Fibroblast of skin of right quadriceps (primary cell): ENCODE measurements at regions not wholly inside any gene's neighbourhood (a gene's known extent, or its start where the extent isn't known, plus 50 kb on each side); places are given as distances from the start of the nearest gene placed in this dataset.
"Not testable (repeated sequence)": the region's sequence is repeated elsewhere in the genome, so short reads cannot be mapped to it uniquely, and the experiment has no call there.

ENCODE experiments used
- DNase-seq: peaks from one replicate; pipeline ENCODE4 v3.0.0-alpha.2; 2013

DNA sequence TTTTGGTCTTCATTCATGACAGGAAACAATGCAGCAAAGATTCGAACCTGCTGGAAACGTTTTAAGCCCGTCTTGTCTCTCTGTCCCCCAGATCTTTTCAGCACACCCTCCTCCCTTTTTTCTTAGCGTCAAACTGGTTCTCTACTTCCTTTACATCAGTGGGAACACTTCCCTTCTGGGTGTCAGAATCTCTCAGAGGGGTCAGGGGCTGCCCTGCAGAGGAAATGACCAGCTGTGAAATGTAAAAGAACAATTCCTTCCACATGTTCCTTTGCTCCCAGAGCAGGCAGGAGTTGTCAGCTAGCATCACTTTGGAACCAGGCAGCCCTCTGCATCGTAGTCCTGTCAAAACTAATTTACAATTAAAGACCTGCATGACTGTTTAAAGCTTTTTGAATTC lies 619.0 kb downstream of the TFAP2A start:
- no peak for DNase-seq

GRCh38 chr6:9789201-9789600 lies 625.7 kb downstream of the TFAP2A start:
- no peak for DNase-seq

DNA sequence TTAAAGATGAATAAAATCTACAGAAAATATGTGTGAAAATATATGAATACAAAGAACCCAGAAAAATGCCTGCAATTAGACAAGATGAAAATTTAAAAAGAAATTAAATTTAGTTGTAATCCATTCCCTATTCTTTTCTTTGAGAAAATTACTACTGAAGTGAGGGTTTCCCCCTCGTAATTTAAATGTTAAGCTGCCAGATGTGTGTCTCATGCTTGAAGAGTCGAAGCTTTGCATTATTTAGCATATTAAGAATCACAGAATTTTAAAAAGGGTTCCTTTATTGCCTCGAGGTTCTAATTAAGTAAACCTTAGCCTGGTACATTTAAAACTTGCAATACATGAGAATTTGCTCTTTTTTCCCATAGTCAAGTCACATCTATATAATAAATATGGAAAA lies 630.1 kb downstream of the TFAP2A start:
- no peak for DNase-seq

DNA sequence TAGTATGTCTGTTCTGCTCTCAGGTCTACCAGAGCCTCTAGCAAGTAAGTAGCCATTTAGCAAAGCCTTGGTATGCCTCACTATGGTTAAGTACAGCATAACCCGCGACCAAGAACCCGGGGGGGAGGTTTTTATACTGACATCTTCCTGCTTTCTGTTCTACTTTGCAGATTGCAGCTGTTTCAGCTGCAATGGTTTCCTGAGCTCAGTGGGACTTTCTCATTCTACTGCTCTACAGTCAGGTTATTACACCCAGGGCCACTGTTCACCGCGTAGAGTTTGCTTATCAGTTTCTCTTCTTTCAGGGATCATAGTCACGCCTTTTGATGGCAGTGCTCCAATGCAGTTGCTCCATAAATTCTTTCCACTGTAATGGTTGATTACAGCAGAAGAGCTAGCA lies 631.3 kb downstream of the TFAP2A start:
- no peak for DNase-seq

DNA sequence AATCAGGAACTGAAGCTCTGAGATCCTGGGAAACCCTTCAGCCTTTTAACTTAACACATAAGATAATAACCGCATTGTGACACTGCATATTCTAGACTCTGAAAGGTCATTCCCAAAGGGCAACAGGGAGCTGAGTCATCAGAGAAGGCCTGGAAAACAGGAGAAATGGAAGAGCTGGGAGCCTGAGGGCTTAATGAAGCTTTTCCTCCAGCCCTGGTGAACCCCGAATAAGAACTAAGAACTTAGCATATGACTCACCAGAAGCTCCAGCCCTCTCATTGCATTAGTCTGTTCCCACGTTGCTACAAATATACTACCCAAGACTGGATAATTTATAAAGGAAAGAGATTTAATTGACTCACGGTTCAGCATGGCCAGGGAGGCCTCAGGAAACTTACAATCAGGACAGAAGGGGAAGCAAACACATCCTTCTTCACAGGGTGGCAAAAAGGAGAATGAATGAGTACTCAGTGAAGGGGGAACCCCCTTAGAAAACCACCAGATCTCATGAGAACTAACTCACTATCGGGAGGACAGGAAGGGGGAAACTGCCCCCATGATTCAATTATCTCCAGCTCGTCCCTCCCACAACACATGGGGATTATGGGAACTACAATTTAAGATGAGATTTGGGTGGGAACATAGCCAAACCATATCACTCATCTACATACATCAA lies 648.5 kb downstream of the TFAP2A start:
- DNase-seq: peak; percentile 27

DNA sequence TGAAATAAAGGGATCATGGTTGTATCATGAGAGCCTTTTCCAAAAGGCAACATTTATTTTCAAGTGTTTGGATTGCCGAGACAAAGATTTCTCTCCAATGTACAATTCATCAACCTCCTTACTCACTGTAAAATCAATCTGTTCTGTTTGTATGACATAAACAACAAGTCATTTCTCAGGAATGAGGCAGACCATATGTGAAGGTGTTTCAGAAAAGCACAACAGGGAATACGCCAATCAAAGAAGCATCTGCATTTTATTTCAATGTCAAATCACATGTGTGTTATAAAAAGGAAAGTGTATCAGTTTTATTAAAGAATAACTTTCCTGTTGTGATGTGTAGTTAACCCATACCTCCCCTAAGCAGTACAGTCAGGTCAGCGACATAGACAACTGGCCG lies 653.7 kb downstream of the TFAP2A start:
- no peak for DNase-seq

DNA sequence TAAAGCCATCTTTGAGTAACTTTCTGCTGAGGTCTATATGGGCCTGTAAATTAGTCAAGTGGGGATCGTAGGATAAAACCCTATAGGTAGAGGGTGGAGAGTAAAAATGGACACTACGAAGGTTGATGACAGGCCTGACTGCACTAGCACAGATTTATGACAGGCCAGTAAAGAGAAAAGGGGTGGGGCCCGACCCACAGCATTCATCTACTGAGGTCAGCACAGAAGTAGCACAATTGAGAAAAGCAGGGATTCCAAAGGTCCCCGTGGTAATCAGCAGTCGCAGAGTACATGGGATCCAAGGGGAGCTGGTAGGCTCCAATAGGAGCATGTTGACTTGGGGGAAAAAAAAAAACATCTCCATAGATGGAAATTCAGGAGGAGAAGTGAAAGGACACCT lies 660.4 kb downstream of the TFAP2A start:
- no peak for DNase-seq

GRCh38 chr6:9745966-9746365 lies 668.9 kb downstream of the TFAP2A start:
- DNase-seq: no peak

GRCh38 chr6:9745476-9745875 lies 669.4 kb downstream of the TFAP2A start:
- no peak for DNase-seq

- DNase-seq: no peak
Measured at GRCh38 chr6:9744119-9744518, 670.8 kb downstream of the TFAP2A start.

GRCh38 chr6:9732056-9732455 lies 682.8 kb downstream of the TFAP2A start:
- DNase-seq: no peak

GRCh38 chr6:9725776-9726175 lies 689.1 kb downstream of the TFAP2A start:
- DNase-seq: not testable (repeated sequence)

DNA sequence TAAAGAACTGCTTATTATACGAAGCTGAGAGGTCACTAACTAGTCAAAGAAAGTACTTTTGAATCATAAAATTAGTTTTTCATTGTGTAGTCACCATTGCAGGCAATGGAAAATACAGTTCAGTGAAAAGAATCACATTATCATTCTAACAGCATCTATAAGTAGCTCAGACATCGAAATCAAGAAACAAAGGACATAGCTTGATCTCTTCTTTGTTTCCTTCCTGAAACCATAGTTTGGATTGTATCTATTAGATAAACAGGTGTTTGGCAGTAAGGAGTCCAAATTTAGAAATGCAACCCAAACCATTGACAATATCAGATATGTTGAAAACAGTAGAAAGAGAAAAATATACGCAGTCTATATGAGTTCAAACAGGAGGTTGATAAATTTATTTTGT lies 697.3 kb downstream of the TFAP2A start:
- no peak for DNase-seq

DNA sequence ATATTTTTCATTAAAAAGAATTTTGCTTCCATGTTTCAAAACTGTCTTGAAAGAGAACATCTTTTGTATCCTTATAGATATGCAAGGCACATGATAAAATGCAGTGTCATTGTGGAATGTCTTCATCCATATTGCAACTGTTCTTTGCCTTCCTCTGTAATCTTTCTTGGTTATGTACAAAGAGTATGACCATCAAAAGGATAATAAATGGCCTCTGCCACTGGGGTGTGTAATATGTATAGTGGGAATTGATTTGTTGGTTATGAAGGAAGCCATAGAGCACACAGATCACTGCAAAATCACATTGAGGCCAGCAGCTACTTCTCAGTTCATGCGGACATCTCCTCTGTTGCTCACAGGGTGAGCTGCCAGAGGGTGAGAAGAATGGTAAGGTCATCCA lies 703.5 kb downstream of the TFAP2A start:
- no peak for DNase-seq

DNA sequence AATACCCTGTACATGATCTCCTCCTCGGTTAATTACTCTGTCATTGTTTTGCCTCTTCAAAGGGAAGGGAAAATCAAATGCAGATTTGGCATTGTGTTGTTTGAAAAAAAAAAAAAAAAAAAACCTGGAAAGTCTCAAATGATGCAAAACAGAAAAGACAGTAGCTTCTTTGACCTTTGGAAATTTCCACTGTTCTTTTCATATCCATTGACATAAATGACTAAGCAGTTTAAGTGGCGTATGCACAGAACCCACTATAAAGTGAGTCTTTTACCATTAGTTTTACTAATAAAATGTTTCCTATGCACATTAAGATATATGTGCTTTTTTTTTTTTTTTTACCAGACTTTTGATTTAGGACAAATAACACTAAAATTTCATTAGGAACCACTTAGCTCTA lies 704.3 kb downstream of the TFAP2A start:
- no peak for DNase-seq

GRCh38 chr6:9708600-9708999 lies 706.3 kb downstream of the TFAP2A start:
- DNase-seq: no peak

DNA sequence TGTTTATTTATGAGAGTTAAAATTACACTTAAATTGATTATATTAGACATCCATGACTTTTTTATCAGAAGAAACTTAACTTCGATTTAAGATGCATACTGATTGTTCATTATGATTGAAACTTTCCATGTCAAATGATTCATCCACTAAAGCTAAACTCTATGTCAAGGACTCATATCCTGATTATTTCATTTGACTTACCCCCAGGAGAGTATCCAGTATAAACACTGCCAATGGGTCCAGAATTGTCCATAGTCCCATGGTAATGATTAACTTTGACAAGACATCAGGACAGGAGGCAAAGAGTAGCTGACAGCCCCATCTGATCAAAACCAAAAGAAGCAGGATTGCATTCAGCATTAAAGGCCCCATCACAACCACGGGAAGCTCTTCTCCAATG lies 709.9 kb downstream of the TFAP2A start:
- no peak for DNase-seq

- DNase-seq: no peak
Measured at GRCh38 chr6:9702914-9703313, 712.0 kb downstream of the TFAP2A start.

DNA sequence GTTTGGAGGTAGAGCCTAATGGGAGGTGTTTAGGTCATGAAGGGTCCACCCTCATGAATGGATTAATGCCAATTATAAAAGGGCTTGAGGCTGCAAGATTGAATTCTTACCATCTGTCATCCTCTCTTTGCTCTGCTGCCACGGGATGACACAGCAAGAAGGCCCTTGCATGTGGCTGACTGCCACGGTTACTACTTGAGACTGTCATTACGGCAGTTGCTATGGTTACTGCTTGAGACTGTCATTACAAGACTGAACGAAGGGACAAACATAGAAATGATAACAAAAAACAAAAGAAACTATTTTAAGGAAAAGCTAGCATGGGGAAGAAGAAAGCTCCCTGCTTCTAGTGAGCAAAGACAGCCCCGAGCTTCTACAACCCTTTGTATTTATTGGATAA lies 715.0 kb downstream of the TFAP2A start:
- DNase-seq: no peak

DNA sequence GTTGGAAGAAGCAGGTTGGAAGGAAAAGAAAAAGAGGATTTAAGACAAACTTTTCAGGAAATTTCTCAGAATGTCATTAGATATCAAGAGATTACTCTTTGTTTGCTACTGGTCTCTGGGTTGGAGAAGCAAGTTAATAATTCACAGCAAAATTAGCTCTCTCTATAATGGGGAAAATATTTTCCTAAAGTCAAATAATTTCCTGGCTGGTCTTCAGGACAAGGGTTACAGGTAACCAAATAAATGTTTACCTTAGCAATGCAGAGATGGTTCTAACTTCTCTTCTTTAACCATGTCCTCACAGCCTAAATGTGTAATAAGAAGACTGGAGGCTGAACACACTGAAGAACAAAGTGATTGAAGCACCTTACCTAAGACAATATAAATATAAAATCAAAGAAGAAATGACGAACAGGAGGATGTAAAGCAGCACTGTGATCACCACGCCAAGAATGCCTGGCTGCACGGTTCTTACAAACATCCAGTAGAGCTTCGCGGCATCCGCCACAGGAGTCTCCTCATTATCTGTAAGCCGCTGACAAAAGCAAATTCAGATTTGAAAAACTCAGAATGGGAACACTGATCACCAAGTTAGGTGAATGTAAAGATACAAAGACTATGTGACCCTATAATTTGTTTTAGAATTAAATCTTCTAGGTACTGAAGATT lies 717.5 kb downstream of the TFAP2A start:
- no peak for DNase-seq

DNA sequence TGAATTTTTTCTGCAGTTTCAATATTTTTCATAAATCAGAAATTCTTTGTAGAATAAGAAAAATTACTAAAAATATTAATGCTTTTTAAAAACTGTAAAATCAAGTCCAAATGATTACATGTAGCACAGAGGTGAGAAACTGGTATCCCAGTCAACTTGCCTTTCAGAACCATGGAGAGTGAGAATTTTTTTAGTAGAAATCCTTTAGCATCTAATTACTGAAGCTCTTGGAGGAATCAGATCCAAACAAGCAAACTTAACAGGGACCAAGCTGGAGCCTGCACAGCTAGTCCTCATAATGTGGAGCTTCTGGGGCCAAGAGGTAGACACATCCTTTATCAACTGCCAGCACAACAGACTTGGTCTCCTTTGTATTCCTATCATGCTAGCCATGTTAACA lies 724.5 kb downstream of the TFAP2A start:
- no peak for DNase-seq

GRCh38 chr6:9680727-9681126 lies 734.1 kb downstream of the TFAP2A start:
- DNase-seq: not testable (repeated sequence)

DNA sequence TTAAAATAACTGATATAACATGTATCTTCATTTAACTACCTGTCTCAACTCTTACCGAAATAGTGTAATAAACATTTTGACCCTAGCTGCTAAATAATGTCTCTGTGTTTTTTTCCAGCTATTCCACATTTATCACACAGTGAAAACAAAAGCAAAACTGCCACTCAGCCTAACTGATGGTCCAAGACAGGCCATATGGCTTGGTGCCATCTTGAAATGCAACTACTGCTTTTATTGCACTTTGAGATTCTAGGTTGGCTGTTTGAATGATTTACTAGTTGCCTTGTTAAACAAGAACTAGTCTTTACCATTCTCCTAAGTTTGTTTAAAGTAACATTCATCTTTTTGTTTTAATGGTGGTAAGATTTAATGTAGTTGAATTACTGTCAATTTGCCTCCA lies 739.8 kb downstream of the TFAP2A start:
- DNase-seq: no peak

DNA sequence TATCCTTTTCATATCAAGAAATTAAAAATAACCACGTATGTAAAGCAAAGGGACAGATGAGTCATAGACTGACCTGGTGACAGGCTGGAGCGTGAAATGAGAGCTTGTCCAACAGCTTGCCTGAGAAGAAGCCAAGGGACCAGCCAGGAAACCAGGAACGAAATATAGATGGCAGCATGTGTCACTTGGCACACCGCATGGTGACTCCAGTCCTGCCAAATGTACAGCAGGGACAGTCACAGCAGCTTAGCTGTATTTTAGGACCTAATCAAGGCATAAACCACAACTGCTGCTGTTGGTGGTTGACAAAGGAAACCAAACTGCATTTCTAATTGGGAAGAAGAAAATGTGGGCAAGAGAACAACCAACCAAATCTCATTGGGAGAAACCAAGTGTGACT lies 755.0 kb downstream of the TFAP2A start:
- no peak for DNase-seq

DNA sequence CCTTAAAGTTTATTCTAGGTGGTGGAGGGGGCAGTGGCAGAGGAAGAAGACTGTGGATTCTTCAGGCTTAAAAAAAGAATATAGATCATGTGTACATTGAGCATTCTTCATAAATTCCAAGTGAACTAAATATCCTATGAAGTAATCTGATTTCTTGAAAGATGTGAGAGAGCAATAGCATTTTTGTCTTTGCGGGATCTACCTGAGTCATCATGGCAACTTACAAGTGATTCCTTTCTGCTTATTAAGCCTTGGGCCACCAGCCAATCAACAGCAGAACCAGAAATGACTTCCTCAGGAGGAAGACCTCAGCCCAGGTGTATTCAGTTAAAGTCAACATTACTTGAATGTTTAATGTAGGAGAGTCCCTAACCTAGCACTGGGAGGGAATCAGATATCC lies 756.9 kb downstream of the TFAP2A start:
- DNase-seq: no peak
